Activated naive CD4-positive, alpha-beta T cell treated with anti-CD3 and anti-CD28 coated beads, Interleukin-2, amount 50 U/mL, for 72 hours (primary cell): ENCODE measurements at regions not wholly inside any gene's neighbourhood (a gene's known extent, or its start where the extent isn't known, plus 50 kb on each side); places are given as distances from the start of the nearest gene placed in this dataset.
"Not testable (repeated sequence)": the region's sequence is repeated elsewhere in the genome, so short reads cannot be mapped to it uniquely, and the experiment has no call there.

Experiments
- ATAC-seq, 2 donors: fragments of 150-1000 bp; cut with Tn5 transposase; 2 replicates each; pipeline ENCODE4 v1.10.0; 2021; ENCODE audit warnings: mild to moderate bottlenecking in 2 of 2, moderate library complexity in 2 of 2
- DNase-seq, 2 donors: peaks; one replicate each; pipeline ENCODE4 v3.0.0; 2021 to 2022; ENCODE audit warnings: low spot score in 2 of 2
- H3K27ac Mint-ChIP-seq, 2 donors: one replicate each; pipeline ENCODE4 v1.8.0; 2022; ENCODE audit warnings: mild to moderate bottlenecking in 2 of 2, mixed read lengths in 2 of 2
- H3K36me3 Mint-ChIP-seq, 2 donors: one replicate each; pipeline ENCODE4 v1.8.0; 2022; ENCODE audit warnings: mixed read lengths in 2 of 2
- H3K9me3 Mint-ChIP-seq, 2 donors: one replicate each; pipeline ENCODE4 v1.8.0; 2022; ENCODE audit warnings: mixed read lengths in 2 of 2

DNA sequence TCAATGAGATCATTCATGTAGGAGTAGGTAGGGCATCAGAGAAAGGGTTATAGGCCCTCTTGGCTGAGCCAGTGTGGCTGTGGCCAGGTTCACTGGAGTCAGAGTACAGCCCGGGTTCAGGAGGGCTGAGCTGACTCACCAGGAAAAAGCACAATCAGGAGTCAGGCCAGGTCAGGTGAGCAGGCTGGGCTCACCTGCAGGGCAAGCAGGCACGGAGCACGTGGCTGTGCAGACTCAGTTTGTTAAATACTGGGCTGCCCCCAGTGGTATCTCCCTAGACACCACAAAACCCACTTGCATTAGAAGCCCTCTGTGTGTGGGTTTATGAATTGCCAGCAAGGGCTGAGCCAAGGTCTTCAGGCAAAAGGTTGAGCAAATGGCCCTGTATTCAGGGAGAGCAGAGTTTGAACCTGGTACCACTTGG lies 122.1 kb upstream of the SERBP1 start:
- Mint-ChIP-seq H3K36me3 (peaks cover 0 to 5% of the 10 kb centered on the region in 2 donors), H3K27ac (no peak overlapping the region), H3K9me3 (no peaks in the 10 kb centered on the region)
- ATAC-seq = no peak
- DNase-seq = no peak

DNA sequence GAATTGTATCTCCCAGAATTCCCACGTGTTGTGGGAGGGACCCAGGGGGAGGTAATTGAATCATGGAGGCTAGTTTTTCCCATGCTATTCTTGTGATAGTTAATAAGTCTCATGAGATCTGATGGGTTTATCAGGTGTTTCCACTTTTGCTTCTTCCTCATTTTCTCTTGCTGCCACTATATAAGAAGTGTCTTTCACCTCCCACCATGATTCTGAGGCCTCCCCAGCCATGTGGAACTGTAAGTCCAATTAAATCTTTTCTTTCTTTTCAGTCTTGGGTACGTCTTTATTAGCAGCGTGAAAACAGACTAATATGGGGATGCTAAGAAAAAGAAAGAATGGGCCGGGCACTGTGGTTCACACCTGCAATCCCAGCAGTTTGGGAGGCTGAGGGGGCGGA lies 124.0 kb upstream of the SERBP1 start:
- not testable (repeated sequence) for DNase-seq, H3K36me3 Mint-ChIP-seq, H3K9me3 Mint-ChIP-seq, H3K27ac Mint-ChIP-seq, ATAC-seq

DNA sequence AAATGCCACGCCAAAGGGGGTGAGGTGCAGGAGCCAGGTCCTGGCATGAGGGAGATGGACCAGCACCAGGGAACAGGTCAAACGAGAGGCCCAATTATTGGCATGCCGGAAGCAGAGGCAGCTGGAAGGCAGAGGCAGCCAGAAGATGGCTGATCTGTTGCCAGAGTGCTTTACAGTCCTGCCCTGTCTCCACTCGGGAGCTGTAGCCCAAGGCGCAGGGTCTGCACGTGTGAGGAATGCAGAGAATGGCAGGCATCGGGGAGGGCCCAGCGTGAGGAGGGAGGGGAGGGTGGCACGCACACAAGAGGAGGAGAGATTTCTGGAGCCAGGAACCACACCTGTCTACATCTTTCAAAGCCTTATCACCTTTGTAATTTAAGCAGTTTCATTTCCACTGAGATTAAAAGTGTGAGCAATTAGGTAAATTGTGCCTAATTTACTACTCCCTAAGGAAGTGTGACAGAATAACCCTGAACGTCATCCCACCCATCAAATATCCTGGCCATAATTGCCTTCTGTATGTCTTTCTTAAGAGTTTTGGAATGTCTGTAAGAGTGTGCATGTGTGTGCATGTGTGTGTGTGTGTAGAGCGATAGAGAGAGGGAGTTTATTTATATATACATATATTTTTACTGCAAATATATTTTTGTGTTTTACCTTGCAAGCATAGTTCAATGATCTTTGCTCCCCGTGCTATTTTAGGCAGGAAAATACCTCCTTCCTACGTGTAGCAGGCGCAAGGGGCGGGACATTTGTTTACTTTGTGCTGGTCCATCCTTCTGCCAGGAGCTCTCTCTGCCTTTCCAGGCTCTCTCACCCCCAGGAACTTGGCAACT lies 125.5 kb upstream of the SERBP1 start:
- Mint-ChIP-seq H3K9me3 (no peaks in the 10 kb centered on the region), H3K36me3 (no peaks in the 10 kb centered on the region), H3K27ac (no peak overlapping the region)
- ATAC-seq (no peak), DNase-seq (no peak)

DNA sequence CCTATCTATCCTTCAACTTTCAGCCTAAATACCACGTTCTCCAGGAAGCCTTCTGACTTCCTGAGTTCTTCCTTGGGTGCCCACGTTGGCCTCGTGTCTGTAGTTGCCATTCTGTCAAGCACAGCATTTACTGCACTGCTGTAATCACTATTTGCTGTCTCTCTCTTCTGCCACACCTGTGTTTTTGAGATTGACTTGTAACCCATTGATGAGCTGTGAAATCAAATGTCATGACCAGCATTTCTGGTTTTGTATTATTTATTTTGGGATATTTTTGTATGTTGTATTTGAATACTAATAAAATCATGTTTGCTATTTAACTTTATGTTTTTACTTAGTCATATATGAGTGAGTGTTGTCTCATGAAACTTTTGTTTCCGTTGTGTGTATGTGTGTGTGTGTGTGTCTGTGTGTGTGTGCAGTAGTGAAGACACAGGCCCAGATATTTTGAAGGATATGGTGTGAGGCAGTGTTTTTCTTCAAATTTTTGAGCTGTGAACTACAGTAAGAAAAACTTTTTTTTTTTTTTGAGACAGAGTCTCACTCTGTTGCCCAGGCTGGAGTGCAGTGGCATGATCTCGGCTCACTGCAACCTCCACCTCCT lies 126.2 kb upstream of the SERBP1 start:
- no peak overlapping the region for H3K27ac Mint-ChIP-seq
- H3K9me3 Mint-ChIP-seq = no peaks in the 10 kb centered on the region
- no peak for DNase-seq
- ATAC-seq = no peak
- no peaks in the 10 kb centered on the region for H3K36me3 Mint-ChIP-seq

DNA sequence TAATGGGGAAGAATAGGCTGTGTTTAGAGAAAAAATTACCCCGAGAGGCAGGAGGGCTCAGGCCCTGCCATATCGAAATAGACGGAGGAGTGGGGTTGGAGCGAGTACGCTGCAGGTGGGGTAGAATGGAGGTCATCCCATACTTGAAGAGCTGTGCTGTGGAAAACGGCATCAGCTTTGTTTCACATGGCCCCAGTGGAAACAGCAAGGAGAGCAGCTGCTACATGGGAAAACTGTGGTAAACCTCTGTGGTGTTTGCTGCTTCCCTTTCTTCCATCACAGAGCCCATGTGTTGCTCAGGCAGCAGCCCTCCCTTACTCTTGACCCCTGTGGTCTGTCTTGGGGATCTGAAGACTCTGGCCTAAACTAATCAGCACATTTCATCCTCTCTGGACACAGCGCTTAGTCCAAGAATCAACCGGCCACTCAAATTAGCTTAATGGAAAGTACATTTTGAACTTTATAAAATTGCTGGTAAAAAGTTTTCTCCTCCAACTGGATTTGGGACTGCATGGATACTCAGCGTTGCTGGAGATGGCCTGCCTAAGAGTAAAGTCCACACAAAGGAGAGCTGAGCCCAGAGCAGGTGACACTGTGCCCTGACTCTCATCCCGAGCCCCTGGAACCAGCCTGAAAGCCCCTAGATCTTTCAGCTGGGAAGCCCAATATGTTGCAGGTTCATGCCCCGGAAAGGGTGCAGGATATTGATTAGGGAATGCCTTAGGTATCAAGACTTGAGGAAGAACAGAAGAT lies 127.1 kb upstream of the GADD45A start:
- Mint-ChIP-seq H3K36me3 (no peaks in the 10 kb centered on the region), H3K27ac (no peak overlapping the region), H3K9me3 (no peaks in the 10 kb centered on the region)
- no peak for ATAC-seq
- no peak for DNase-seq

DNA sequence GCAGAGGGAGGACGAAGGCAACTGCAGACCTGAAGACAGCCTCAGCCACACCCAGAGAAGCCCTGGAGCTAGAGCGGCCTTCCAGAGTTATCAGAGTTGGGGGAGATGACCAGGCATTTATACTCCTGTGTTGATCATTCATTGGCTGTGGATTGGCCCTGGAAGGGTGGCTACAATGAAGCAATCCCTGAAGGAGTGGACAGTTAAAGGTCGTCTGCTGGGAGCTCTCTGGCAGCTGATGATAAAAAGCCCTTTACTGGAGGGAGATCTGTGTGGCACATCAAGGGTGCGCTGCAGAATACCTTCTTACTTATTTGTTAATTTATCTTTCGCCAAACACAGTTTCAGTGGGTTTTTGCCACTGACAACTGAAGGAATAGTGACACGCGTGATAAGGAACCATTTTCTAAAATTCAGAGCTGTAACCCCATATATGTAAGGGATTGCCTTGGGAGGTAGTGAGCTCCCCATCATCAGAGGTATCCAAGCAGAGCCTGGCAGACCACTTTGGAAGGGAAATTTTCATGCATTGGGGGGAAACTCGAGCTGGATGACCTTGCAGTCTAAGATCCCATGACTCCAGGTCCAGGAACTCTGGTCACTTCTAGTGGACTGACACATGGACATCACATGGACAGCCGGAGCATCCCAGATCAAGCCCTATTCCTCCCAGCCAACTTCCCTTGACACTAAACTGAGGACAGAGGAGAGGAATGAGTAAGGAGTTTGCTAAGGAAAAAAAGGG lies 126.4 kb upstream of the GADD45A start:
- Mint-ChIP-seq H3K27ac (no peak overlapping the region), H3K9me3 (no peaks in the 10 kb centered on the region), H3K36me3 (no peaks in the 10 kb centered on the region)
- no peak for ATAC-seq
- DNase-seq = no peak

DNA sequence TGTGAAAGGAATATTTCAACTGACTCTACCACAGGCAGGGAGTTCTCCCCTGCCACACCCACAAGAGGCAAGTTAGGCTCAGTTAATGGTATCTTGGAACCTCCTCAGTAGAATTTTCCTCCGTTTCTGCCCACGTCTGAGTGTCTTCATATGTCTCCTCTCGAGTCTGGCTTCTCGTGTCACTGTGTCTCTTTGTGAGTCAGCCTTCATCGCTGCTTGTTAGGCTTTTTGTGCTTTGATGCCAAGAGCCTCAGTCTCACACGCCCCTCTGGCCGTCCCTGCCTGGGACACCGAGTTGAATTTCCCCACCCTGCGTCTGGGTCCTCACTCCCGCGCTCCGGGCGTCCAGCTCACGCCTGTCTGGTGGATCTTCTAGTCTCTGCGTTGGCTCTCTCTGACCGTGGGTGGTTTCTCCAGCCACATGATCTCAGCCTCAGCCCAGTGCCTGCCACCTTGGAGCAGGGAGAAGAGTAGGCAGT lies 125.7 kb upstream of the GADD45A start:
- Mint-ChIP-seq H3K9me3 (no peaks in the 10 kb centered on the region), H3K36me3 (no peaks in the 10 kb centered on the region), H3K27ac (no peak overlapping the region)
- DNase-seq = no peak
- no peak for ATAC-seq

DNA sequence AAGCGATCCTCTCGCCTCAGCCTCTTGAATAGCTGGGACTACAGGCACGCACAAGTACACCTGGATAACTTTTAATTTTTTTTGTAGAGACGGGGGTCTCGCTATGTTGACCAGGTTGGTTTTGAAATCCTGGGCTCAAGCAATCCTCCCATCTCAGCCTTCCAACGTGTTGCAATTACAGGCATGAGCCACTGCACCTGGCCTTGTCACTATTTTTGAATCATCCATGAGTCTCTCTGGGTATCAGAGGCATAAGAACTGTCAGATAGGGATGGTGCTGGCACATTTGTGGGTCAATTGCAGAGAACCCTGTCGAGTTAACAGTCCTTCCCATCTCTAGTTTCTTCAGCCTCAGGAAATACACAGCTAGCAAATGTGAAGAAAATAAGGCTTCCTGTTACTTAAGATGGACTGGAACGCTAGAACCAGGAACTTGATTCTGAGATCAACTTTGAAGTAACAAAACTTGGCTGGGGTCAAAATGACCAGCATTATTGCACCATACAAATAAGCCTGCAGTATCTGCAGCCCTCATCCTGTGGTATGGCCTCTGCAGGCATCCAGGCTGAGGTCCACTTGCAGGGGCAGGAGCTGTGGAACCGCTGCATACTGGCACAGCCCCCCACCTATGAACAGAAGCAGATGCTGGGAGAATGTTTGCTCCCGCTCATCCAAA lies 124.3 kb upstream of the GADD45A start:
- no peak overlapping the region for H3K27ac Mint-ChIP-seq
- H3K36me3 Mint-ChIP-seq = no peaks in the 10 kb centered on the region
- DNase-seq = no peak
- ATAC-seq = no peak
- no peaks in the 10 kb centered on the region for H3K9me3 Mint-ChIP-seq

DNA sequence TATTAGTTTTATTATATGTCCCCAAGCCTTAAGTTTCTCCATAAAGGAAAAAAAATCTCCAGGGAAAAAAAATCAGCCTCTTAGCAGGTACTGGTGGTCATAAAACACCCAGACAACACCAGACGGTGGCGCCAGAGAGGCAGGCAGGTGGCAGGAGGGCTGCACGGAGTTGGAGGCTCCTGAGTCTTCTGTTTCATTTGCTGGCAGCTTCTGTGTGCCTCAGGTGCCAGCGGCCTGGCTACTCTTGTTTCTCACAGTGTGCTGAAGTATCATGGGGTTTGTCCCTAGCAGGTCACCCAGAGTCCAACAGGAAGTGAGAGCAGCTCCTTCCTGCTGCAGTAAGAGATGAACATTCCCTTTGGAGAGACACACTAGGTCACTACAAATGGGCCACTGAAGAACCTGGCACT lies 123.3 kb upstream of the GADD45A start:
- H3K27ac Mint-ChIP-seq = no peak overlapping the region
- no peaks in the 10 kb centered on the region for H3K36me3 Mint-ChIP-seq
- DNase-seq (peak; percentile 72 to 92), ATAC-seq (peak; percentile 89 to 96)
- H3K9me3 Mint-ChIP-seq = no peaks in the 10 kb centered on the region

DNA sequence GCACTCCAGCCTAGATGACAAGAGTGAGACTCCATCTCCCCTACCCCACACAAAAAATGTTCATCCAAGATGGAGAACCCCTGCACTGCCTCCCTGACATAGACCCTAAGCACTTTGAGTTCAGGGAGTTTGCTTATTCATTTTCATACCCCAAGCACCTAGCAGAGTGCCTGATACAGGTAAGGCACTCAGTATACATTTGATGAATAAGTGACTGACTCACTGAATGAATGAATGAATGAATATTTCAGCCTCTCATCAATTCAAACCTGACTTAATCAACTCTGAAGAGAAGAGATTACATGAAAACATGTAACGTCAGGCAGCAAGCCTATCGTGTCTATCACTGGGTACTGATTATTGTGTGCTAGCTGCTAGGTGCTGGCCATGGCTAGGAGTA lies 121.3 kb upstream of the GADD45A start:
- Mint-ChIP-seq H3K27ac (no peak overlapping the region), H3K9me3 (no peaks in the 10 kb centered on the region), H3K36me3 (no peaks in the 10 kb centered on the region)
- ATAC-seq = no peak
- no peak for DNase-seq

DNA sequence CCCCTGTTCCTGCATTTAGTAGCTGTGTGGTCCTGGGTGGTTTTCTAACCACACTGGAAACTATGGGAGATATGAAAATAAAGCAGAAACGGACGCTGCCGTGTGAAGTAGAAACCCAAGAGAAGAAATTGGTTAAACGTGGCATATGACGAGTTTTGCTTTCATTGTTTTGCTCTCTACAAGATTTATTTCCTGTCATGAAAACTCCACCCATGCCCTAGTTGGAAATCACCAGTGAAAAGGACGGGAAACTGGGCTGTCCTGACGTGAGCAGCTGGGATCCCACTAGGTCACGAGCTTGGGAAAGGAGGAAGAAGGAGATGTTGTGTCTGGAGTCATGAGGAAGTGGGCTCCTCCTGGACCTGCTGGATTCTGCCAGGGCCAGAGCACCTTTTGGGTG lies 120.8 kb upstream of the GADD45A start:
- H3K36me3 Mint-ChIP-seq = no peaks in the 10 kb centered on the region
- ATAC-seq = no peak
- H3K27ac Mint-ChIP-seq = no peak overlapping the region
- DNase-seq = no peak
- H3K9me3 Mint-ChIP-seq = no peaks in the 10 kb centered on the region

DNA sequence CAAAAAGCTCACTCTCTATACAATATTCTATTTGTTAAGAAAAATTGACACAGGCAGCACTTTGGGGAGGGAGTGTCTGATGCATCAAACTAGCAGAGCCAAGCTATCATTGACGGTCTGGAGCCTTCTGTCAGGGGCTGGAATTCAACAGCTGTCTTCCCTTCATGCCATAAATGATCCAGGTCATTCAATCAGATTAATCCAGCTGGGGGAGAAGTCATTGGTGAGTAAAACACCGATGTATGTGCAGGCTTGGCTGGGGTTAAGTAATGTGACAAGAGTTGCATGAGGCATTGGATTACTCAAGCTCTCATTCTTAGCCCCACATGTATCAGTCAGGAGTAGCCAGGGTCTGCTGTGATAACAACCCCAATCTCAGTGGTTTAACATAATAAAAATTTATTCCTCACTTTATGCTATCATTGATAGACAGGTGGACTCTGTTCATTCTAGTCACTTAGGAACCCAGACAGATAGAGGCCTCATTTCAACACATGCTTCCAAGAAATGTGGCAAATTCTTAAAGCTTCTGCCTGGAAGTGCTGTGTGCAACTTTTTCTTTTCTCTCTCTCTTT lies 118.1 kb upstream of the GADD45A start:
- Mint-ChIP-seq H3K9me3 (no peaks in the 10 kb centered on the region), H3K36me3 (no peaks in the 10 kb centered on the region)
- no peak for ATAC-seq

DNA sequence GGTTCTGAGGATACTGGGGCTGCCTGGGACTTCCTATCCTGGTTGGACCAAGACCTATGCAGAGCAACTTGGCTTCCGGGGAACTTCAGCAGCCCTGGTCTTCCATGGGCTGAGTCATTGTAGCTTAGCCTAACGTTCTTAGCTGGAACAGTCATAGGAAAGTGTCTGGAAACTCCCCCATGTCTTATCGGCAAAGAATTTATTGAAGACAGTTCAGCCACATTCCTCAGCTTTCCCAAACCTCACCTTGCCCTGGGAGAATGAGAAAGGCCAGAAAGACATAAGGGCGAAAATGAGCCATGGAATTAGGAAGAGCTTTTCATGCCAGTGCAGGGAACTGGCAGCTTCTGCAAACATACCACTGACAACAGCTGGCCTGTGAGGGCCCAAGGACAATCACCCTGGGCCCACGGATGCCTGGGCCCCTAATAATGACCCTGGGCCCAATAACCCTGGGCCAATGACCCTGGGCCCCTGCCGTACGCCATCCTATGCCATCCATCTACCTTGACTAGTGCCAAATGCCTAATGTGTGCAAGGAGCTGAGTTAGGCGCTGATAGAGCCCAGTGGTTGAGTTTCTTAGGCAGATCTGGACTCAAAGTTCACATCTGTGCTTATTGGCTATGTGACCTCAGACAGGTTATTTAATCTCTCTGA lies 114.4 kb upstream of the GADD45A start:
- no peak for DNase-seq
- no peak overlapping the region for H3K27ac Mint-ChIP-seq
- ATAC-seq = no peak
- no peaks in the 10 kb centered on the region for H3K9me3 Mint-ChIP-seq
- no peaks in the 10 kb centered on the region for H3K36me3 Mint-ChIP-seq

More for the DNA sequence above, 118.1 kb upstream of the GADD45A start:
- no peak overlapping the region for H3K27ac Mint-ChIP-seq
- DNase-seq = no peak

DNA sequence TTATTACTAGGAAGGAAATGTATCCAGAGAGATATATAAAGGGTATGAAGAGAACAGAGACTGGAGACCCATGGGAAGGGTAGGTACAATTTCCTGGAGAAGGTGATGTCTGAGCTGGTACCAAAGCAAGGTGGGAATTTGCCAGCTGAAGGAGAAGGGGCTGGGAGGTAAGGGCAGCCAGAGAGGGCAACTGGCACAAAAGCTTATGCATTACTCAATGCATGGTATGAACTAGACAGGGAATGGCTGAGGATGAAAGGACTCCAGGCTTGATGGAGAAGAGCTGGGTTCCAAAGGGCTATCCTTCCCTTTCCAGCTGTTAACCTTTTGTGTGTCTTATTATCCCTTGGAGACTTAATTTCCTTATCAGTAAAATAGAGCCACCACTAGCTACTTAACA lies 113.6 kb upstream of the GADD45A start:
- H3K27ac Mint-ChIP-seq = no peak overlapping the region
- no peaks in the 10 kb centered on the region for H3K9me3 Mint-ChIP-seq
- no peaks in the 10 kb centered on the region for H3K36me3 Mint-ChIP-seq

DNA sequence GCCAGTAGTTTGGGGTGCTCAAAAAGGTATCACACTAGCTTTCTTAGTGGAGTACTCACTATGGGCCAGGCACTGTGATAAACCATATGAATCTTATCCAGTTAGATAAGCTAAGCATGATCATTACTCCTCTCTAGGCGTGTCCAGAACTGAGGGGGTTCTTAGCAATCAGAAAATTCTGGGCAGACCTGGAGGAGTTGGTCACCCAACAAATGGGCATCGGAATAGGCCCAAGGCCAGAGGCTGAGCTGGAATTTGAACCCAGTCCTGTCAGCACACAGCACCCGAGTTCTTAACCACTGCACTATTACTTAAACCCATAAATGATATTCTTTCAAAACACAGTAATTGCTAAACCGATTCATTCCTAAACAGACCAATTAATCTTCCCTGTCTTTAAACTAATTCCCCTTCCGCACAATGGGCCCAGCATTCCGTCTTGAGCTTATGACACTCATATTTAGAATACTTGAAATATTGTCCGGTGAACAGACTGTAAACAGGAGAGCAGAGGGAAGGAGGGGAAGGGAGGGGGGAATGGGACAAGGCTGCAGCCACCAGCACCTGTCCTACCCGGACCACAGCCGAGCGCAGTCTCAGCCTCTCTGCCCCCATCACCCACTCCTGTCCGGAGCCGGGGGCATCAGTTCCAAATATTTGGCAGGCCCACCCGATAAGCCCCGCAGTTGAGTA lies 113.0 kb upstream of the GADD45A start:
- H3K36me3 Mint-ChIP-seq = no peaks in the 10 kb centered on the region
- H3K27ac Mint-ChIP-seq = no peak overlapping the region
- ATAC-seq = no peak
- DNase-seq = no peak
- no peaks in the 10 kb centered on the region for H3K9me3 Mint-ChIP-seq

More for the DNA sequence above, 113.6 kb upstream of the GADD45A start:
- DNase-seq (no peak), ATAC-seq (no peak)
